HL-60/S4 treated with retinoic acid at 250 ng/mL for 4 days and 3 days (cell line): ENCODE measurements at regions not wholly inside any gene's neighbourhood (a gene's known extent, or its start where the extent isn't known, plus 50 kb on each side); places are given as distances from the start of the nearest gene placed in this dataset.
"Not testable (repeated sequence)": the region's sequence is repeated elsewhere in the genome, so short reads cannot be mapped to it uniquely, and the experiment has no call there.

Source experiments
- in situ Hi-C: fragments of 300-500 bp; cut with MboI; formaldehyde crosslinking; loops from 2 replicates; pipeline ENCODE4 v1.7.0; 2022; ENCODE audit warnings: low sequenced_read_pairs

DNA sequence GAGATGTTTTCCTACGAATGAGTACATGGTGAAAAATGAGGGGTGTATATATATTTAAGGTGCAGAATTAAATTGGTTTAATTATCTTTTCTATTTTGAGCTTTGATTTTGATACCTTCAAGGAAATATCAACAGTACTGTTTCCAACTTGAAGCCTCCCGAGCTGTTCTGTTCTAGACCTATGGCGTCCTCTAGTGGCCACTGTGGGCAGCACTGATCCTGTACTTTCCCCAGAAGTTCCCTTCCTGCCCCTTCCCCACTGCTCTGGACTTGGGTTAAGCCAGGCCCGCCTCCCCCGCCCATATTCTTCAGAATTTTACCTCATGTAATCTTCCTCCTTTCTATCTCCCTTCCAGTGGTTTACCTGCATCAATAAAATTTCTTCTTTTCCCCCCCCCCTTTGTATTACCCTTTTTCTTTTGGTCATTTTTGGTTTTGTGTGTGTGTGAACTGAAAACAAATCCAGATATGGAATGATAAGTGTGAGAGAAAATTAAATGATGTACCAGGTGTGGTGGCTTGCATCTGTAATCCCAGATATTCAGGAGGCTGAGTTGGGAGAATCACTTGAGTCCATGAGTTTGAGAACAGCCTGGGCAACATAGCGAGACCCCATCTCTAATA, 1643.5 kb downstream of the TP53TG3F start:
- in situ Hi-C loops = no loop called here

DNA sequence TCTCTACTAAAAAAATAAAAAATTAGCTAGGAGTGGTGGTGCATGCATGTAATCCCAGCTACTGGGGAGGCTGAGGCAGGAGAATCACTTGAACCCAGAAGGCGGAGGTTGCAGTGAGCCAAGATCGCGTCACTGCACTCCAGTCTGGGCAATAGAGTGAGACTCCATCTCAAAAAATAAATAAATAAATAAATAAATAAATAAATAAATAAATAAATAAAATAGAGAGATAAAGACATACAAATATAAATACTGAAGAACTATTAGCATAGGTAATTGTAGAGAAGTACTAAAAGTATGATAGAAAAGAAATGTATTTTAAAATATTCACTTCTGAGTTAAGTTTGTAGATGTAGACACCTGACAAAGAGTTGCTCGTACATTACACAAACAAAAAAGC, 1652.4 kb downstream of the TP53TG3F start:
- in situ Hi-C loops = not testable (repeated sequence)

- in situ Hi-C loops = no loop called here
These were observed 1672.0 kb downstream of the TP53TG3F start for GRCh38 chr16:35131429-35131828.

GRCh38 chr16:35134471-35134870, 1675.1 kb downstream of the TP53TG3F start:
- in situ Hi-C loops = no loop called here

GRCh38 chr16:35140293-35140986, 1681.0 kb downstream of the TP53TG3F start:
- in situ Hi-C loops = loop anchor here (10.0 kb wide), 1 partner anchor 374 kb away; no protein-coding TSS in a partner anchor

DNA sequence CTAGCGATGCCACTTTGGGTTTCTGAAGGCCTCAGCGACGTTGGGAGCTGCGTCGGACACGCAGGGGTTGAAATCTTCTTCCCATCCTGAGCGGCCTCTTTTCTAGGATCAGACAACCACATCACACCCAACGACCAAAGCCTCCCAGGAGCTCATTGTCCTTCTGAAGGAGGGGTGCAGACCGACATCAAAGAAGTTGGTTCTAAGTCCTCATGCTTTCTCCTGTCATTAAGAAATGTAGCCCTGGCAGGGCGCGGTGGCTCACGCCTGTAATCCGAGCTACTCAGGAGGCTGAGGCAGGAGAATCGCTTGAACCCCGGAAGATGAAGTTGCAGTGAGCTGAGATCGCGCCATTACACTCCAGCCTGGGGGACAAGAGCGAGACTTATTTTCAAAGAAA, 1681.9 kb downstream of the TP53TG3F start:
- in situ Hi-C loops = loop anchor here (10.0 kb wide), 1 partner anchor 373 kb away; no protein-coding TSS in a partner anchor

- in situ Hi-C loops = loop anchor here (10.0 kb wide), 1 partner anchor 373 kb away; no protein-coding TSS in a partner anchor
These were observed 1682.9 kb downstream of the TP53TG3F start for GRCh38 chr16:35142147-35142808.

- in situ Hi-C loops = loop anchor here (10.0 kb wide), 1 partner anchor 372 kb away; no protein-coding TSS in a partner anchor
These were observed 1683.4 kb downstream of the TP53TG3F start for GRCh38 chr16:35142809-35143192.

GRCh38 chr16:35144212-35144932, 1685.0 kb downstream of the TP53TG3F start:
- in situ Hi-C loops = loop anchor here (10.0 kb wide), 1 partner anchor 370 kb away; no protein-coding TSS in a partner anchor

- in situ Hi-C loops = loop anchor here (10.0 kb wide), 1 partner anchor 369 kb away; no protein-coding TSS in a partner anchor
These were observed 1686.8 kb downstream of the TP53TG3F start for GRCh38 chr16:35146031-35146710.

- in situ Hi-C loops = loop anchor here (10.0 kb wide), 1 partner anchor 368 kb away; no protein-coding TSS in a partner anchor
These were observed 1687.5 kb downstream of the TP53TG3F start for GRCh38 chr16:35146723-35147458.

- in situ Hi-C loops = loop anchor here (10.0 kb wide), 1 partner anchor 367 kb away; no protein-coding TSS in a partner anchor
These were observed 1688.4 kb downstream of the TP53TG3F start for GRCh38 chr16:35147556-35148504.

- in situ Hi-C loops = loop anchor here (10.0 kb wide), 1 partner anchor 366 kb away; no protein-coding TSS in a partner anchor
These were observed 1689.3 kb downstream of the TP53TG3F start for GRCh38 chr16:35148748-35149147.

GRCh38 chr16:35149550-35149949, 1690.1 kb downstream of the TP53TG3F start:
- in situ Hi-C loops = loop anchor here (10.0 kb wide), 1 partner anchor 365 kb away; no protein-coding TSS in a partner anchor

- in situ Hi-C loops = no loop called here
These were observed 1691.4 kb downstream of the TP53TG3F start for GRCh38 chr16:35150805-35151312.

DNA sequence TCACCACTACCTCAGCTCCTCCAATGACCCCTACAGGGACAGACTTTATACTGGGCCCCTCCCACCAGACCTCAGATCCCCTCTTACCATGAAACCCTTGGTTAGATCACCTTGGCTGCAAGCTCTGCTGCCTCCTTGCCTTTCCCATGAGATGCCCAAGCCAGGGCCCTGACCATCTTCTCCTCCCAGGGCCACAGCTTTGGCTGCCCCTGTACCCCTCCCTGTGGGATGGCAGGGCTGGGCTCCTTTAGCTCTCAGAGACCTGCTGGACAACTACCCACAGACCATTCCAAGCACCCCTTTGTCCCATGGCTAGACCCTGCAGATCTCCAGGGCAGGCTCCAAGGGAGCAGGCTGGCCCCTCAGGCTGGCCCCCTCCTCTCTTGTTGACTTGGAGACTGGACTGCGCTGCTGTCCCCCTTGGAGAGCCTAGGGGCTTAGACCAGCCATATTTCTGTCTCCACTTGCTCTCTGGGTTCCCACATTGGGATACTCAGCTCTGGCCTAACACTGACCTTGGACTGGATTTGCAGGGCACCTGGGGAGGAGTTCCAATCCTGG, 1692.7 kb downstream of the TP53TG3F start:
- in situ Hi-C loops = no loop called here

- in situ Hi-C loops = no loop called here
These were observed 1695.2 kb downstream of the TP53TG3F start for GRCh38 chr16:35154627-35155026.

DNA sequence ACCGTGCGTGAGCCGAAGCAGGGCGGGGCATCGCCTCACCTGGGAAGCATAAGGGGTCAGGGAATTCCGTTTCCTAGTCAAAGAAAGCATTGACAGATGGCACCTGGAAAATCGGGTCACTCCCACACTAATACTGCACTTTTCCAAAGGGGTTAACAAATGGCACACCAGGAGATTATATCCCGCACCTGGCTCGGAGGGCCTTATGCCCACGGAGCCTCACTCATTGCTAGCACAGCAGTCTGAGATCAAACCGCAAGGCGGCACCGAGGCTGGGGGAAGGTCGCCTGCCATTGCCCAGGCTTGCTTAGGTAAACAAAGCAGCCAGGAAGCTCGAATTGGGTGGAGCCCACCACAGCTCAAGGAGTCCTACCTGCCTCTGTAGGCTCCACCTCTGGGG, 1698.1 kb downstream of the TP53TG3F start:
- in situ Hi-C loops = not testable (repeated sequence)
